Vagina (tissue), 2 donors: ENCODE measurements at regions not wholly inside any gene's neighbourhood (a gene's known extent, or its start where the extent isn't known, plus 50 kb on each side); places are given as distances from the start of the nearest gene placed in this dataset.

ENCODE experiments used
- DNase-seq, 2 donors: peaks; one replicate each; pipeline ENCODE4 v3.0.0-alpha.2; 2017; ENCODE audit errors: extremely low spot score in 2 of 2
- H3K27ac ChIP-seq: fragments of 200-600 bp; sonication (generic); one replicate; pipeline ENCODE4 v1.5.1; 2019
- H3K27me3 ChIP-seq: fragments of 200-600 bp; sonication (generic); one replicate; pipeline ENCODE4 v1.5.1; 2019
- H3K36me3 ChIP-seq, 2 donors: fragments of 200-600 bp; sonication (generic); one replicate each; pipeline ENCODE4 v1.5.1; 2017 to 2019
- H3K4me1 ChIP-seq: fragments of 200-600 bp; sonication (generic); one replicate; pipeline ENCODE4 v1.5.1; 2019
- H3K4me3 ChIP-seq, 2 donors: fragments of 200-600 bp; sonication (generic); 1 replicate in 1 of 2; 2 replicates in 1 of 2; pipeline ENCODE4 v1.5.1; 2016 to 2019
- H3K9me3 ChIP-seq: fragments of 200-600 bp; sonication (generic); one replicate; pipeline ENCODE4 v1.5.1; 2019
- CTCF ChIP-seq, 3 experiments: fragments of 450-650 bp in 2 of 3; fragments of 200-600 bp in 1 of 3; sonication (generic) in 1 of 3; IDR thresholded peaks; one replicate each; pipeline ENCODE4 v1.5.1; 2017 to 2019; ENCODE audit warnings: antibody characterized with exemption in 3 of 3, mild to moderate bottlenecking in 2 of 3, moderate library complexity in 2 of 3
- POLR2A ChIP-seq, 2 donors: fragments of 450-650 bp; IDR thresholded peaks; one replicate each; pipeline ENCODE4 v1.6.1; 2017; ENCODE audit warnings: antibody characterized with exemption in 2 of 2, mild to moderate bottlenecking in 2 of 2, moderate library complexity in 2 of 2
- POLR2AphosphoS5 ChIP-seq, 2 donors: sonication (generic); formaldehyde crosslinking; IDR thresholded peaks; one replicate each; pipeline ENCODE4 v1.9.0; 2017; ENCODE audit warnings: antibody characterized with exemption in 2 of 2, mild to moderate bottlenecking in 2 of 2, low read depth in 1 of 2; ENCODE audit not compliant: insufficient read depth in 1 of 2
- intact Hi-C: fragments of 100-400 bp; cut with DNase I; formaldehyde crosslinking; loops from one replicate; pipeline ENCODE4 v1.15.1; 2023

- intact Hi-C loops: no loop called here
These were observed 208.2 kb upstream of the INHBA start for GRCh38 chr7:41910940-41911600.

GRCh38 chr7:41907444-41907843 is 204.6 kb upstream of the INHBA start:
- DNase-seq: no peak
- no peak overlapping the region for H3K27ac ChIP-seq
- no peaks in the 10 kb centered on the region for H3K4me1 ChIP-seq
- intact Hi-C loops: no loop called here
- H3K4me3 ChIP-seq: no peak overlapping the region
- no peaks in the 10 kb centered on the region for H3K27me3 ChIP-seq
- TF ChIP-seq CTCF (IDR thresholded peaks at IDR 0.05) (no peak), POLR2AphosphoS5 (IDR thresholded peaks at IDR 0.05; ENCODE audit: insufficient read depth in 1 of 2, low read depth in 1 of 2) (no peak), POLR2A (IDR thresholded peaks at IDR 0.05) (no peak)
- H3K36me3 ChIP-seq: no peaks in the 10 kb centered on the region
- H3K9me3 ChIP-seq: no peaks in the 10 kb centered on the region

More at GRCh38 chr7:41910940-41911600, 208.2 kb upstream of the INHBA start:
- DNase-seq: no peak
- no peak overlapping the region for H3K27ac ChIP-seq
- peaks cover under 1% of the 10 kb centered on the region for H3K4me1 ChIP-seq
- no peak overlapping the region for H3K4me3 ChIP-seq
- no peaks in the 10 kb centered on the region for H3K27me3 ChIP-seq
- TF ChIP-seq POLR2AphosphoS5 (IDR thresholded peaks at IDR 0.05; ENCODE audit: insufficient read depth in 1 of 2, low read depth in 1 of 2) (no peak), POLR2A (IDR thresholded peaks at IDR 0.05) (no peak), CTCF (IDR thresholded peaks at IDR 0.05) (no peak)
- no peaks in the 10 kb centered on the region for H3K9me3 ChIP-seq
- no peaks in the 10 kb centered on the region for H3K36me3 ChIP-seq

- Histone ChIP-seq H3K4me3 (no peak overlapping the region), H3K27ac (no peak overlapping the region), H3K4me1 (no peaks in the 10 kb centered on the region), H3K36me3 (no peaks in the 10 kb centered on the region), H3K27me3 (no peaks in the 10 kb centered on the region), H3K9me3 (no peaks in the 10 kb centered on the region)
- DNase-seq: no peak
- TF ChIP-seq POLR2A (IDR thresholded peaks at IDR 0.05) (no peak), CTCF (IDR thresholded peaks at IDR 0.05) (no peak), POLR2AphosphoS5 (IDR thresholded peaks at IDR 0.05; ENCODE audit: insufficient read depth in 1 of 2, low read depth in 1 of 2) (no peak)
- intact Hi-C loops: no loop called here
These were observed 197.6 kb upstream of the INHBA start for GRCh38 chr7:41900532-41900931.

GRCh38 chr7:41899823-41900433 is 197.0 kb upstream of the INHBA start:
- no peaks in the 10 kb centered on the region for H3K36me3 ChIP-seq
- no peaks in the 10 kb centered on the region for H3K9me3 ChIP-seq
- H3K4me3 ChIP-seq: no peak overlapping the region
- H3K27ac ChIP-seq: no peak overlapping the region
- intact Hi-C loops: no loop called here
- no peaks in the 10 kb centered on the region for H3K4me1 ChIP-seq
- TF ChIP-seq CTCF (IDR thresholded peaks at IDR 0.05) (no peak), POLR2A (IDR thresholded peaks at IDR 0.05) (no peak), POLR2AphosphoS5 (IDR thresholded peaks at IDR 0.05; ENCODE audit: insufficient read depth in 1 of 2, low read depth in 1 of 2) (no peak)
- DNase-seq: no peak
- H3K27me3 ChIP-seq: no peaks in the 10 kb centered on the region

GRCh38 chr7:41893656-41894055 is 190.8 kb upstream of the INHBA start:
- no peaks in the 10 kb centered on the region for H3K36me3 ChIP-seq
- intact Hi-C loops: no loop called here
- TF ChIP-seq POLR2A (IDR thresholded peaks at IDR 0.05) (no peak), CTCF (IDR thresholded peaks at IDR 0.05) (no peak), POLR2AphosphoS5 (IDR thresholded peaks at IDR 0.05; ENCODE audit: insufficient read depth in 1 of 2, low read depth in 1 of 2) (no peak)

More at GRCh38 chr7:41893656-41894055, 190.8 kb upstream of the INHBA start:
- H3K4me3 ChIP-seq: no peak overlapping the region
- no peaks in the 10 kb centered on the region for H3K27me3 ChIP-seq
- H3K4me1 ChIP-seq: no peaks in the 10 kb centered on the region
- H3K9me3 ChIP-seq: no peaks in the 10 kb centered on the region
- no peak for DNase-seq
- no peak overlapping the region for H3K27ac ChIP-seq
